Umbilical cord (tissue), 1 donor: ENCODE measurements at regions not wholly inside any gene's neighbourhood (a gene's known extent, or its start where the extent isn't known, plus 50 kb on each side); places are given as distances from the start of the nearest gene placed in this dataset.
"Not testable (repeated sequence)": the region's sequence is repeated elsewhere in the genome, so short reads cannot be mapped to it uniquely, and the experiment has no call there.

Source experiments
- DNase-seq: peaks from one replicate; pipeline ENCODE4 v3.0.0-alpha.2; 2015; ENCODE audit warnings: low spot score

DNA sequence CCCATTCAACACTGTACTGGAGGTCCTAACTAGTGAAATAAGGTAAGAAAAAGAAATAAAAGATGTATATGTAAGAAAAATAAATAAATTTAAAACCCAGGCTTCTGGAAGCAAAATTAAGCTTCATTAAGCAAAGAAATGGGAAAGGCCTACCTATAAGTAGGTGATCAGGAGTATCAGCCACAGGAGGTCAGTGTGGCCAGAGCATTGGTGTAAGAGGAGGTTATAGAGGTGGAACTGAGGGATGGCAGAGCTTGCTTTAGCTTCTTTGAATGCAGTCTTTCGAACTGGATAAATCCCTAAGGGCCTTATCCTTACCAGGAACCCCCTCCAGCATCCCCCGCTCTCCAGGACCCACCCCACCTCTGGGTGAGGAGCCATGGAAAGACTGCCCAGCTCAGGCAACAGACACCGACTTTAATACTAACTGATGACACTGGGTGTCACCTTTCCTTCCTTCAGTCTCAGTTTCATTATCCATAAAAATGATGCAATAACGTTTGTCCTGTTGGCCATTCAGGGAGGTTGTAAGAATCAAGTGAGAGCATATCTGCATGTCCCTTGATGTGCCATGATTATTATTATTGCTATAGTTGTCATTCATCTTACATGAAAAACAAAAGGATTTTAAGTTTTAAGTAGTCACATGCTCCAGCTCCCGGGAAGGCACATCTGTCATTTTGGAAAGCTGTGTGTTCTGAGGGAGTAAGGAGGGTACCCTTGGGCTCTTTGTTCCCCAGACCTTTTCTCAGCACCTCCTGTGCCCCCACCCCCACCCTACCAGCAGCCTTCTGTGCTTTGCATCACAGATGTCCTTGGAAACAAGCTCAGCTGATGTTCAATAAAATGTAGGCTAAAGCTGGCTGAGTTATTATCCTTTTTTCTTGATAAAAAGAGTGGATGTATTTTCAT lies 50.8 kb upstream of the CTNNA1 start:
- DNase-seq = no peak

DNA sequence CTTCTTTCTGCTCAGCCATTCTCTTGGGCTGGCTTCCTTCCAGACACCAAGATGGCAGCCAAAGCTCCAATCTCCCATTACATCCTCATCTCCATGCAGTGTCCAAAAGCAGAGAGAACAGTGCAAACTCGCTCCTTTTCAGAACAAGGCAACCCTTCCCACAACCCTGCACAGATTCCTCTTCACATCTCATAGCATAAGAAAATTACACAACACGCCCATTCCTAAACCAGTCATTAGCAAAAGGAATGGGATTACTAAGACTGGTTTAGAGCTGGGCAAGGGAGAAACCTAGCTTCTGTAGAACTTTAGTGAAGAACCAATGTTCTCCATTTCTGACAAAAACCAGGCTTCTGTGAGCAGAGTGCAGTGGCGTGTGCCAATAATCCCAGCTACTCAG lies 51.5 kb upstream of the CTNNA1 start:
- DNase-seq = no peak

DNA sequence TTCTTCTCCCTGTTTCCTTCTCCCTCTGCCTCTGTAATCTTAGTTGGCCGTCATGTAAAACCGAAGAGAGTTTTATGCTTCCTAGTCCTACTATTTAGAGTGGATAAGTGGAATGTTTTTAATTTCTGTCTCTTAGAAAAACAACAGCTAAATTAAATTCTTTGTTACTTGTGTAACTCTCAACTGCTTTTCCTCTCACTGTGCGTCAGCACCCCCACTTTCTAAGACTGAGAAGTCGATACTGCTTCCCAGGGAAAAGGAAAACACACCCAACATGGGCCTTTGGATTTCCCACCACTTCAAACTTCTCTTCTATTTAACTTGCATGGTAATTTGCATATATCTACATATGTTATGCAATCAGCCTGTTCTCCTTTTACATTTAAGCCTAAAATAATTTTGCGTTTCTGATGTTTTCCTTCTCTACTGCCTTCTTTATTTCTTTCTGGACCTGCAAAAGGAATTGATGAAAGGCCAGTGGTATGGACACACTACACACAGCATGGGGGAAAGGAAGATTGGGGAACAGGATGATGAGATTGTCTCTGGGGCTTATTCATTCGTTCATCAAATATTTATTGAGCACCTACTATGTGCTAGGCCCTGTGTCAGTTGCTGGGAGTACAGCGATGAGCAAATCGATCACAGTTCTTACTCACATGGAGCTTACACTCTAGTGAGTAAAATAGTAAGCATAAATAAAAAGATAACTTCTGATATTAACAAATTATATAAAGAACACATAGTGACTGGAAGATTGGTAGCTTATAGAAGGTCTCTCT lies 52.5 kb upstream of the CTNNA1 start:
- no peak for DNase-seq

DNA sequence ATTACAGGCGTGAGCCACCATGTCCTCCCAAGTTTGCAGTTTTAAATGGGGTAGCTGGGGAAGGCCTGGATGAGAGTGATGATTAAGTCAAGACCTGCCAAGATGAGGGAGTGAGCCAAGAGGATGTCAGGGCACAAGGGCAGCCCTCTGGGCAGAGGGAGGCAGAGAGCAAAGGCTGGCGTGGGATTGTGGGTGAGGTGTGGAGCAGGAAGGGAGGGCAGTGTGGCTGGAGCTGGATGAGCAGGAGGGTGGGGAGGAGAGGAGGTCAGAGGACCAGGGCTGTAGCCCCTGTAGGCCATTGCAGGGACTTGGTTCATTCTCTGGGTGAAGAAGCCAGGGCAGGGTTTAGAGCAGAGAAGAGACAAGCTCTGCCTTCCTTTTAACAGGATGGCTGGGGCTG lies 53.7 kb upstream of the CTNNA1 start:
- no peak for DNase-seq

DNA sequence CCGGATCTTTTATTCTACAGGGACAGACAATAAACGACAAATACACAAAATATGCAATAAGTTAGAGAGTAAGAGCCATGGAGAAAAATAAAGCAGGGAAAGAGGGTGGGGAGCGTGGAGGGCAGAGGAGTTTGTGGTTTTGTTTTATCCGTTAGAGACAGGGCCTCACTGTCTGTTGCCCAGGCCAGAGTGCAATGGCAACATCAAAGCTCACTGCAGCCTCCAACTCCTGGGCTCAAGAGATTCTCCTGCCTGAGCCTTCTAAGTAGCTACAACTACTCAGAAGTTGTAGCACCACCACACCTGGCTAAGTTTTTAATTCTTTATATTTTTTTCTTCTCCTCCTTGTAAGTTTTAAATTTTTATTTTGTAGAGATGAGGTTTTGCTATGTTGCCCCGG lies 54.5 kb upstream of the CTNNA1 start:
- DNase-seq = no peak

DNA sequence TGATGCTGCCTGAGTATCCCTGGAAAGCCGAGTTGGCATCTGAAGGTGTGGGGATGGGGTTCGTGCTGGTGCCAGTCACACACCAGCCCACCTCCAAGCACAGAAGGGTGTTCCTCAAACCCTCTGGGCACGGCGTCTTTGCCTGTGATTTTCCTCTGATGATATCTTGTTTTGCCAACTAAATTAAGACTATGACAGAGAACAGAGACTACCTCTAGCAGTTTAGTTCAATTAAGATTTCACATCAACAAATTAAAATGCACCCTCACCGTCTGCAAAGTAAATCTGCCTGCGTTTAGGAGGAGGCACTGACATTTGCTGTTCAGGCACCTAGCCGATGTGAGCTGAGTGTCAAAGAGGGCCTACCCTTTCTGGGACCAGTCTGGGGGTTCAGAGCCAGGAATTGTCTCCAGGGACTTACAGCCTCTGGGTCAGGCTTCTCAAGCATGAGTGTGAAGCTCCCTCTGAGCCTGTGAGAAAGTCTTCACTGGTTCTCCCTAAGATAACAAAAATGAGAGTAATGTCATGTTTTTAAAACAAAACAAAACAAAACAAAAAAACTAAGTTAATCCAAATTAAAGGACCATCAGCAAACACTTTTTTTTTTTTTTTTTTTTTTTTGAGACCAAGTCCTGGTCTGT lies 55.4 kb upstream of the CTNNA1 start:
- no peak for DNase-seq

DNA sequence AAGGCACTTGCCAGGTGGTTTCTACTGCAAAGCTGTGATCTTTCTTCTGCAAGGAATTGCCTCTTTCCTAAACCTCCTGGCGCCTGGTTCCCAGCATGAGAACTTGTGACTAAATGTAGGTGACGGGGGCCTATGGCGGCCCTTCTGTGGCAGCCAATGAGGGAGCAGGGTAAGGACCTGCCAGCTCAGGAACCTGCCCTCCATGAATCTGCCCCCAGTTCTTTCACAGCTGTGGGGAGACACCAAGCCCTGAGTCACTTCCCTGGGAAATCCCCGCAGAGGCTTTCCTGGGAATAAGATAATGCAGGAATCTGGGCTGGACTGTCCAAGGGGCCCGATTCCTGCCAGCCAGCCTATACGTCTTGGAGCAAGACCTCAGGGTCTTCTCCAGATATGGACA lies 56.7 kb upstream of the CTNNA1 start:
- peak; percentile 54 for DNase-seq

DNA sequence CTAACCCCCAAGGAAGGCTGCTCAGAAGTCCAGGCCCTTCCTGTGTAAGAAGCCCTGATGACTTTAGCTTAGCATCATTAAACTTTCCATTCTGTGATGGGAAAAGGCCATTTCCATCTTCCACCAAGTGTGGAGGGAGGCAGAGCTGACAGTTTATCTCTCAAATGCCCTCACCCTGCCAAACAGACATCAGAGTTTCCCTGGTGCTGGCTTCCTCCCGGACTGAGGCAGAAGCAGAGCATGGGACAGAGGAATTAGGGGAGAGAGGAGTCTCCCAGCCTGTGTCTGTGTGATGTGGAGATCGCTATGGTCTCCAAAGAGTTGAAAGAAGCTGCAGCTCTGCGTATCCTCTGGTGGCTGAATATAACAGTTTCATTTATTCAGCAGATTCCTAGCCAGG lies 57.4 kb upstream of the CTNNA1 start:
- no peak for DNase-seq

DNA sequence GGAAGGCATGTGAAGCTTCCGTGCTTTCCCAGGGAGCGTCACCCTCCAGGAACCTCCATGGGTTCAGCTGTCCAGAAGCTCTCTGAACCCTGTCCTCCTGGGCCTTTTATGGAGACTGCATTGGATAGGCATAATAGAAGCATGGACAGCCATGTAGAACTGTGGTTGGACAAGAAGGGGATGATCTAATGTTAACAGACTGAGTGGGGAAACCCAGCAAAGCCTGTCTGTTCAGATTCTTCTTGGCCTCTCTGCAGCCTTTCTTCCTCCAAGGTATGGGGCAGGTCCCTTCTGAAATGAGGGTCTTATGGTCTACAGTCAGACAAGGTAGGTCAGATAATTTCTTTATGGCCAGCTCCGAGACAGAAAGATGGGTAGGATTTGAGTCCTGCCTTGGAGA lies 59.1 kb upstream of the CTNNA1 start:
- DNase-seq = peak; percentile 52

DNA sequence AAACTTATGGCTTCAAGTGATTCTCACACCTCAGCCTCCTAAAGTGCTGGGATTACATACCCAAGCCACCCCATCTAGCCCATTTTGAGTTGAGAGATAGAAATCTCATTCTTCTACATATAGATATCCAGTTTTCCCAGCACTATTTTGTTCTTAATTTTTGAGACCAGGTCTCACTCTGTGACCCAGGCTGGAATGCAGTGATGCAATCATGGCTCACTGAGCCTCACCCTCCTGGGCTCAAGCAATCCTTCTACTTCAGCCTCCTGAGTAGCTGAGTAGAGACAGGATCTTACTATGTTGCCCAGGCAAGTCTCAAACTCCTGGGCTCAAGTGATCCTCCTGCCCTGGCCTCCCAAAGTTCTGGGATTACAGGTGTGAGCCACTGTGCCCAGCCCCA lies 60.9 kb upstream of the CTNNA1 start:
- DNase-seq = no peak

DNA sequence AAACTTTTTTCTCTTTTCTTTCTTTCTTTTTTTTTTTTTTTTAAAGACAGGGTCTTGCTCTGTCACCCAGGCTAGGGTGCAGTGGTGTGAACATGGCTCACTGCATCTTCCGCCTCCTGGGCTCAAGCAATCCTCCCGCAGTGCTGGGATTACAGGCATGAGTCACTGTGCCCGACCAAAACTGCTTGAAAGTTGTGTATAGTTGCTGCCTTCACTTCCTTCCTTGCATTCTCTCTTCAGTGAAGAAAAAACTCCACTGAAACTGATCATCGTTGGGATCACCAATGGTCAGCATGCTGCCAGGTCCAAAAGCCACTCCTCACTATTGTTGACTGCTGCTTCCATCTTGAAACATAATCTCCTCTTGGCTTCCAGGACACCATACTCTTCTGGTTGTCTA lies 66.6 kb upstream of the CTNNA1 start:
- peak; percentile 46 for DNase-seq

DNA sequence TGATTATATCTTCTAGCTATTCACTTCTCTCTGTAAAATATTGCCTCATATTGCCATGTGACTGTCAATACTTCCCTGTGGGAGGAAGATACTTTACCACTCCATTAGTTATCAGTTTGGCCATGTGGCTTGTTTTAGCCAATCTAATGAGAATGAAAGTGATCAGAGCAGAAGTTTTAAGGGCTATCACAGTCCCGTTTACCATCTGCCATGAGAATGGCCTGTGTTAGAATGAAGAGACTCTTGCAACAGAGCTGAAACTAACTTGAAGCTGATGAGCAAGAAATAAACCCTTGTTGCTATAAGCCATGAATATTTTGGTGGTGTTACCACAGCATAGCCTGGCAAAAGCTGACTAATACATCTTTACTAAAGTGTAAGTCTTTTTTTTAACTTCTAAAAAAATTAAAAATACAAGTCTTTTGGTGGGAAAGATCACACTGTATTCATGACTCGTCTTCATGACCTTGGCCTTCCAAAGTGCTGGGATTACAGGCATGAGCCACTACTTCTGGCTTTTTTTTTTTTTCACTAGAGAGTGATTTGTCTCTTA lies 68.0 kb upstream of the CTNNA1 start:
- DNase-seq = no peak

DNA sequence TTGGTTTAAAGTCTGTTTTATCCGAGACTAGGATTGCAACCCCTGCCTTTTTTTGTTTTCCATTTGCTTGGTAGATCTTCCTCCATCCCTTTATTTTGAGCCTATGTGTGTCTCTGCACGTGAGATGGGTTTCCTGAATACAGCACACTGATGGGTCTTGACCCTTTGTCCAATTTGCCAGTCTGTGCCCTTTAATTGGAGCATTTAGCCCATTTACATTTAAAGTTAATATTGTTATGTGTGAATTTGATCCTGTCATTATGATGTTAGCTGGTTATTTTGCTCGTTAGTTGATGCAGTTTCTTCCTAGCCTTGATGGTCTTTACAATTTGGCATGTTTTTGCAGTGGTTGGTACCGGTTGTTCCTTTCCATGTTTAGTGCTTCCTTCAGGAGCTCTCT lies 70.8 kb upstream of the CTNNA1 start:
- not testable (repeated sequence) for DNase-seq

DNA sequence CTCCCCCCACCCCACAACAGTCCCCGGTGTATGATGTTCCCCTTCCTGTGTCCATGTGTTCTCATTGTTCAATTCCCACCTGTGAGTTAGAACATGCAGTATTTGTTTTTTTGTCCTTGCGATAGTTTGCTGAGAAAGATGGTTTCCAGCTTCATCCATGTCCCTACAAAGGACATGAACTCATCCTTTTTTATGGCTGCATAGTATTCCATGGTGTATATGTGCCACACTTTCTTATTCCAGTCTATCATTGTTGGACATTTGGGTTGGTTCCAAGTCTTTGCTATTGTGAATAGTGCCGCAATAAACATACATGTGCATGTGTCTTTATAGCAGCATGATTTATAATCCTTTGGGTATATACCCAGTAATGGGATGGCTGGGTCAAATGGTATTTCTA lies 74.4 kb upstream of the CTNNA1 start:
- DNase-seq = not testable (repeated sequence)

DNA sequence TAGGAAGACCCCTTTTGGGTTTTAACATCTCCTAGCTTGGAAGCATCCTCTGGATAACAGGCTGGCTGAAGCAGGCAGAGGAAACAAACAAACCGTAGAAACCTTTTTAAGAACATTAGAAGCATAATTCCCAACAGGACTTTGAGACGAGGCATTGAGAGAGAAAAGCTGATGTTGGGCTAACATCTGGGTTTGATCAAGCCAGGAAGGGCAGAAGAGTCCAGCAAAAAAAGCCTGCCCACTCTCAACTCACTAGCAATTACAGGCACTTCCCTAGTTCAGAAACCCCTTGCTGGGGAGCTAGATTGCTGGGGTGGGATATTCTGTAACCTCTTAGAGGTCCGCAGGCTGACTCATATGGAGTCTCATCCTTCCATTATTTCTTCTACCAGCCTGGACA lies 75.4 kb upstream of the CTNNA1 start:
- no peak for DNase-seq

DNA sequence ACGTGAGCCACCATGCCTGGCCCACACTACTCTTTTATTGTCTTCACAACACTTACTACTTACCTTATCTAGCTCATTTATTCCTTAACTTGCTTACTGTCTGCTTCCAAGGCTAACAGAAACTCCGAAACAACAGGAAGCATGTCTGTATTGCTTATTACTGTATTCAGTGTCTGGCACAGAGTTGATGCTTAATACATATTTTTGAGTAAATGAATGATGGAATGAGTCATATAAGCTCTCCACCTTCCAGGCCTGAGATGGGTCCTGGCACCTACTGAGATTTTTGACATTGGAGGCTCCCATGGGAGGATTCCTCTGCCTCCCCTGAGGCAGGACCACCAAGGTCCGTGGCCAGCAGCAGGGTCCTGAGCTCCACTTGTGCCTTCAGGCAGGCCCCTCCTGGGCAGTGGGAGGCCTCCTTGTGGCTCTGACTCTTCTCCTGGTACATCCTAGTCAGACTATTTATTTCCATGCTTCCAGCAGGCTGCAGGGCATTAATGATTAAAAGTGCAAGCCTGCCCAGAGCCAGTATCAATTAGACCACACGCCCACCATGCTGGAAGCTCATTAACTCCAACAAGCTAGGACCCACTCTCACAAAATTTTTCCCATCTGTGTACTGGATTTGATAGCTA lies 76.5 kb upstream of the CTNNA1 start:
- no peak for DNase-seq

DNA sequence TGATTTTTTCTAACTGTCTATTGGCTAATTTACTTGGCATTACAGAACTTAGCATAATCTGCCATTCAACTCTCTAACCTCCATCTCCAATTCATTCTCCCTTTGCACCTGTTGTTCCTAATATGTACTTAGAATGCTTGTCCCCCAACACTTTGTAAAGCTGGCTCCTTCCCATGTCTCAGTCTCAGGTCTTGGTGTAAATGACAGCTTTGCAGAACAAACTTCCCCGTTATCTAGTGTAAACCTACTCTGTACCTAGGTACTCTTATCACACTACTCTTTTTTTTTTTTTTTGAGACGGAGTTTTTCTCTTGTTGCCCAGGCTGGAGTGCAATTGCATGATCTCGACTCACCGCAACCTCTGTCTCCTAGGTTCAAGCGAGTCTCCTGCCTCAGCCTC lies 77.2 kb upstream of the CTNNA1 start:
- no peak for DNase-seq

DNA sequence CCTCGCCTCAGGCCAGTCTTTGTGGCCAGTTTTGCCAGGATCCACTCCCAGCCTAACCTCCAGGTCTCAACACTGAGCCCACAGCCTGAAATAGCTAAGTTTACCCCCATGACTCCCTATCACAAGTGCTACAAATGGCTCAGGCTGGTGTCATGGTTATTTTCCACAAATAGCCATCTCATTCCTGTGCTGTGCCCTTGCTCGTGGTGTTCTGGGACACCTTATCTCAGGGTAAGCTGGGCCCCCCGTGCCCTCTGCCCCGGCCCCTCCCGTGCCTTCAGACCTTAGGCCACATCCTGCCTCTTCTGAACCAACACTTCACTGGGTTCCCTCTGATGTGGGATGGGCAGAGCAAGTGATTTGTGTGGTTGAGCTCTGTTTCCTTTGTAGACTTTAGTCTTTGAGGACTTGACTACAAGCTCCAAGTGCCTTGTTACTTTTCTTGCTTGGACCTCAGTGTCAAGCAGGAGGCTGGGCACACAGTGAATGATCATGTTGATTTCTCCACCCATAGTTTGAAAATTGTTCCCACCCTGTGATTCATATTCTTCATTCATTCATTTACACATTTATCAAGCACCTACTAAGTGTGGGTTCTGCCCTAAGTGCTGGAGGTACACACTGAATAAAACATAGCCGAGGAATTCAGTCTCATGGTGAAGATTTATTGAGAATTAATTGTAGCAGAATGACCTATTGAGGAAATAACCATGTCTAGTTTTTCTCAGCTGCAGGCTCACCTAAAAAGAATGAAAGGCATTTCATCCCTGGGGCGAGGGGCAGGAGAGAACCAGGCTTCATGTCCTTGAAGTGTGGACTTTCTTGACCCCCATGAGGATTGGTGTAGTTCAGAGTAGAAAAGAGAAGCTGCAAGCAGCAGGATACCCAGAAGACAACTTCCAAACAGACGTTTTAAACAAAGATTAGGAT lies 84.5 kb upstream of the CTNNA1 start:
- no peak for DNase-seq

DNA sequence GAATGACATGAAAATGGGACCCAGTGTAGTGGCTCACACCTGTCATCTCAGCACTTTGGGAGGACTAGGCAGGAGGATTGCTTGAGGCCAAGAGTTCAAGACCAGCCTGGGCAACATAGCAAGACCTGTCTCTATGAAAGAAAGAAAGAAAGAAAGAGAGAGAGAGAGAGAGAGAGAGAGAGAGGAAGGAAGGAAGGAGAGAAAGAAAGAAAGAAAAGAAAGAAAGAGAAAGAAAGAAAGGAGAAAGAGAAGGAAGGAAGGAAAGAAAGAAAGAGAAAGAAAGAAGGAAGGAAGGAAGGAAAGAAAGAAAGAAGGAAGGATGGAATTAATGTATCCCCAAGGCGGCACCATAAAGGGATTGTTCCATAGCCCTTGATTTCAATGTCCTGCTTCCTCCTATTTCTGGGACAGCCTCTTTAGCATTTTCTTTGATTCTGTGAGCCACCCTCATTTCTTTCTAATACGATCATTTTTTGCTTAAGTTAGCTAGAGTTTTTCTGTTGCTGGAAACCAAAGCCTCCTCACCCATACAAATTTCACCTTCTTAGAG lies 85.4 kb upstream of the CTNNA1 start:
- DNase-seq = not testable (repeated sequence)

DNA sequence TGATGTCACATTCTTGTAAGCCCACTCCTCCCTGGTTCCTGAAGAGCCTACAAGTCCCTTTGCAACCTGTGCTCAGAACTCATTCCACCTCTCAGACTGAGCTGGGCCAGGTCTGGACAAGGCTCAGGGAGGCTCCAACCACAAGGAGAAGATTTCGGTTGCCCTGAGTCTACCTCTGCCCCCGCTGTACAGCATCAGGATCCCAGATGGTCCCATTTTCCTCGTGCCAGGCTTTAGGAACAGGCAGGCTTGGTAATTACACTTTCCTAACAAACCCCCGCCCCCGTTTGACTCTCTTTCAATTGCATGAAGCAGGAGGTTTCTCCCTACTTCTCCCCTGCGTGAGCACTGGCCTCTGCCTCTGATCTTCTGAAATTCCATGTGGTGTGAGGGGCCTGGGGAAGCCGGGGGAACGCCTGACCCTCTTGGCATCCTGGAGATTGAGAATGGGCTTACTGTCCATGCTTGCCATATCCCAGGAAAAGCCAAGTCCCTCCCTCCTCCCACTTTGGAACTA lies 86.9 kb upstream of the CTNNA1 start:
- no peak for DNase-seq
